ENCODE measurements at regions not wholly inside any gene's neighbourhood (a gene's known extent, or its start where the extent isn't known, plus 50 kb on each side); places are given as distances from the start of the nearest gene placed in this dataset.

- TF ChIP-seq CTCF (conservative IDR thresholded peaks at IDR 0.05; ENCODE audit: low read depth, low read length) = no peak
- no peak for TF ChIP-seq EZH2 (IDR thresholded peaks at IDR 0.05; ENCODE audit: borderline replicate concordance, low read depth, low read length, poor library complexity, severe bottlenecking)
These were observed 242.1 kb upstream of the TLE3 start for GRCh38 chr15:70339571-70340493.

Data from A673 (cell line).